Activated CD4-positive, alpha-beta memory T cell treated with anti-CD3 and anti-CD28 coated beads, Interleukin-2, amount 10 ng/mL, durations not matched to agents 7 days and 5 days (primary cell): ENCODE measurements at regions not wholly inside any gene's neighbourhood (a gene's known extent, or its start where the extent isn't known, plus 50 kb on each side); places are given as distances from the start of the nearest gene placed in this dataset.

ENCODE experiments used
- CTCF ChIA-PET: fragments of 350-600 bp; sonication (Branson Sonifier 250); formaldehyde crosslinking; loops from one replicate; lab custom pipeline; 2021; ENCODE audit warnings: antibody characterized with exemption, inconsistent platforms; lab: Charles Lee
- POLR2A ChIA-PET: fragments of 350-600 bp; sonication (Branson Sonifier 250); formaldehyde crosslinking; loops from one replicate; lab custom pipeline; 2021; ENCODE audit warnings: antibody characterized with exemption; lab: Charles Lee
- DNase-seq: peaks from one replicate; pipeline ENCODE4 v3.0.0-alpha.2; 2020
- H3K27ac Mint-ChIP-seq: one replicate; pipeline ENCODE4 v1.8.0; 2021; ENCODE audit warnings: mild to moderate bottlenecking, mixed read lengths
- H3K27me3 Mint-ChIP-seq: one replicate; pipeline ENCODE4 v1.8.0; 2021; ENCODE audit warnings: mixed read lengths
- H3K36me3 Mint-ChIP-seq: one replicate; pipeline ENCODE4 v1.8.0; 2021; ENCODE audit warnings: low read depth, mixed read lengths
- H3K4me1 Mint-ChIP-seq: one replicate; pipeline ENCODE4 v1.8.0; 2021; ENCODE audit warnings: mixed read lengths
- H3K4me3 Mint-ChIP-seq: one replicate; pipeline ENCODE4 v1.8.0; 2021; ENCODE audit warnings: mild to moderate bottlenecking, mixed read lengths
- H3K9me3 Mint-ChIP-seq: one replicate; pipeline ENCODE4 v1.8.0; 2021; ENCODE audit warnings: mixed read lengths

GRCh38 chr1:2941907-2942306, 79.4 kb upstream of the ACTRT2 start:
- H3K27ac Mint-ChIP-seq, result no peak overlapping the region
- DNase-seq, result no peak
- peaks cover 10% of the 10 kb centered on the region for H3K9me3 Mint-ChIP-seq
- no peak overlapping the region for H3K4me3 Mint-ChIP-seq
- POLR2A ChIA-PET, result no interaction called here
- no peaks in the 10 kb centered on the region for H3K36me3 Mint-ChIP-seq
- H3K27me3 Mint-ChIP-seq, result no peaks in the 10 kb centered on the region
- no peaks in the 10 kb centered on the region for H3K4me1 Mint-ChIP-seq
- CTCF ChIA-PET, result no interaction called here

GRCh38 chr1:2942410-2942809, 78.9 kb upstream of the ACTRT2 start:
- peaks cover 10% of the 10 kb centered on the region for H3K9me3 Mint-ChIP-seq
- ChIA-PET CTCF (no interaction called here), POLR2A (no interaction called here)
- no peak overlapping the region for H3K27ac Mint-ChIP-seq
- H3K4me1 Mint-ChIP-seq, result no peaks in the 10 kb centered on the region
- no peak overlapping the region for H3K4me3 Mint-ChIP-seq
- no peaks in the 10 kb centered on the region for H3K36me3 Mint-ChIP-seq
- no peaks in the 10 kb centered on the region for H3K27me3 Mint-ChIP-seq
- DNase-seq, result no peak

GRCh38 chr1:2943686-2944260, 77.5 kb upstream of the ACTRT2 start:
- Mint-ChIP-seq H3K9me3 (peaks cover 2% of the 10 kb centered on the region), H3K4me1 (no peaks in the 10 kb centered on the region), H3K36me3 (no peaks in the 10 kb centered on the region), H3K4me3 (no peak overlapping the region), H3K27me3 (no peaks in the 10 kb centered on the region), H3K27ac (no peak overlapping the region)
- CTCF ChIA-PET, result no interaction called here
- POLR2A ChIA-PET, result no interaction called here
- DNase-seq, result no peak

GRCh38 chr1:2944705-2945104, 76.6 kb upstream of the ACTRT2 start:
- H3K9me3 Mint-ChIP-seq, result peaks cover 2% of the 10 kb centered on the region
- no peaks in the 10 kb centered on the region for H3K27me3 Mint-ChIP-seq
- ChIA-PET POLR2A (no interaction called here), CTCF (no interaction called here)
- H3K4me3 Mint-ChIP-seq, result no peak overlapping the region
- H3K4me1 Mint-ChIP-seq, result no peaks in the 10 kb centered on the region
- H3K27ac Mint-ChIP-seq, result no peak overlapping the region
- no peaks in the 10 kb centered on the region for H3K36me3 Mint-ChIP-seq
- no peak for DNase-seq

GRCh38 chr1:2945821-2946231, 75.4 kb upstream of the ACTRT2 start:
- CTCF ChIA-PET, result no interaction called here
- Mint-ChIP-seq H3K27me3 (no peaks in the 10 kb centered on the region), H3K27ac (no peak overlapping the region), H3K4me3 (no peak overlapping the region), H3K36me3 (no peaks in the 10 kb centered on the region), H3K9me3 (peaks cover 2% of the 10 kb centered on the region), H3K4me1 (no peaks in the 10 kb centered on the region)
- POLR2A ChIA-PET, result no interaction called here
- DNase-seq, result no peak

GRCh38 chr1:2946291-2946690, 75.0 kb upstream of the ACTRT2 start:
- no peak overlapping the region for H3K27ac Mint-ChIP-seq
- no peaks in the 10 kb centered on the region for H3K4me1 Mint-ChIP-seq
- POLR2A ChIA-PET, result no interaction called here
- H3K36me3 Mint-ChIP-seq, result no peaks in the 10 kb centered on the region
- H3K4me3 Mint-ChIP-seq, result no peak overlapping the region
- CTCF ChIA-PET, result no interaction called here
- peaks cover 2% of the 10 kb centered on the region for H3K9me3 Mint-ChIP-seq
- DNase-seq, result no peak
- H3K27me3 Mint-ChIP-seq, result no peaks in the 10 kb centered on the region

GRCh38 chr1:2946999-2947690, 74.1 kb upstream of the ACTRT2 start:
- H3K4me1 Mint-ChIP-seq, result no peaks in the 10 kb centered on the region
- DNase-seq, result no peak
- CTCF ChIA-PET, result no interaction called here
- H3K4me3 Mint-ChIP-seq, result no peak overlapping the region
- POLR2A ChIA-PET, result no interaction called here
- no peaks in the 10 kb centered on the region for H3K27me3 Mint-ChIP-seq
- H3K36me3 Mint-ChIP-seq, result no peaks in the 10 kb centered on the region
- H3K27ac Mint-ChIP-seq, result no peak overlapping the region
- H3K9me3 Mint-ChIP-seq, result no peaks in the 10 kb centered on the region

GRCh38 chr1:2948001-2948750, 73.1 kb upstream of the ACTRT2 start:
- DNase-seq, result no peak
- H3K27me3 Mint-ChIP-seq, result no peaks in the 10 kb centered on the region
- ChIA-PET CTCF (no interaction called here), POLR2A (no interaction called here)
- peaks cover 1% of the 10 kb centered on the region for H3K9me3 Mint-ChIP-seq
- no peaks in the 10 kb centered on the region for H3K36me3 Mint-ChIP-seq
- H3K27ac Mint-ChIP-seq, result no peak overlapping the region
- no peaks in the 10 kb centered on the region for H3K4me1 Mint-ChIP-seq
- no peak overlapping the region for H3K4me3 Mint-ChIP-seq

- H3K27ac Mint-ChIP-seq, result no peak overlapping the region
- H3K36me3 Mint-ChIP-seq, result no peaks in the 10 kb centered on the region
- POLR2A ChIA-PET, result no interaction called here
- CTCF ChIA-PET, result no interaction called here
- no peaks in the 10 kb centered on the region for H3K4me1 Mint-ChIP-seq
- no peaks in the 10 kb centered on the region for H3K27me3 Mint-ChIP-seq
- no peak overlapping the region for H3K4me3 Mint-ChIP-seq
- DNase-seq, result no peak
- peaks cover 7% of the 10 kb centered on the region for H3K9me3 Mint-ChIP-seq
Observed at GRCh38 chr1:2948751-2949680, 72.3 kb upstream of the ACTRT2 start.

GRCh38 chr1:2949966-2950925, 71.0 kb upstream of the ACTRT2 start:
- Mint-ChIP-seq H3K9me3 (peaks cover 12% of the 10 kb centered on the region), H3K27me3 (no peaks in the 10 kb centered on the region), H3K36me3 (no peaks in the 10 kb centered on the region), H3K27ac (no peak overlapping the region), H3K4me3 (no peak overlapping the region), H3K4me1 (no peaks in the 10 kb centered on the region)
- ChIA-PET POLR2A (no interaction called here), CTCF (no interaction called here)
- no peak for DNase-seq

- no peak for DNase-seq
- ChIA-PET POLR2A (no interaction called here), CTCF (no interaction called here)
- Mint-ChIP-seq H3K36me3 (no peaks in the 10 kb centered on the region), H3K4me1 (no peaks in the 10 kb centered on the region), H3K9me3 (peaks cover 13% of the 10 kb centered on the region), H3K4me3 (no peak overlapping the region), H3K27ac (no peak overlapping the region), H3K27me3 (no peaks in the 10 kb centered on the region)
Observed at GRCh38 chr1:2950926-2951305, 70.4 kb upstream of the ACTRT2 start.

- no peaks in the 10 kb centered on the region for H3K27me3 Mint-ChIP-seq
- no peak overlapping the region for H3K27ac Mint-ChIP-seq
- DNase-seq, result no peak
- no peak overlapping the region for H3K4me3 Mint-ChIP-seq
- ChIA-PET CTCF (no interaction called here), POLR2A (no interaction called here)
- no peaks in the 10 kb centered on the region for H3K36me3 Mint-ChIP-seq
- no peaks in the 10 kb centered on the region for H3K4me1 Mint-ChIP-seq
- peaks cover 15% of the 10 kb centered on the region for H3K9me3 Mint-ChIP-seq
Observed at GRCh38 chr1:2951856-2952255, 69.4 kb upstream of the ACTRT2 start.
